ENCODE measurements at regions not wholly inside any gene's neighbourhood (a gene's known extent, or its start where the extent isn't known, plus 50 kb on each side); places are given as distances from the start of the nearest gene placed in this dataset.

GRCh38 chr10:131727560-131727959, 173.2 kb upstream of the PPP2R2D start:
- TF ChIP-seq CTCF (conservative IDR thresholded peaks at IDR 0.05; ENCODE audit: low read depth, low read length) (no peak), EZH2 (IDR thresholded peaks at IDR 0.05; ENCODE audit: low read length, unreplicated experiment) (no peak), EZH2phosphoT487 (IDR thresholded peaks at IDR 0.05; ENCODE audit: borderline replicate concordance, low read length) (no peak)
